IPS-18c (cell line): ENCODE measurements at regions not wholly inside any gene's neighbourhood (a gene's known extent, or its start where the extent isn't known, plus 50 kb on each side); places are given as distances from the start of the nearest gene placed in this dataset.

Experiments
- H3K4me3 ChIP-seq: 2 replicates; pipeline ENCODE4 v1.7.0; 2013; ENCODE audit warnings: low read depth, mild to moderate bottlenecking, low read length, moderate library complexity; ENCODE audit not compliant: insufficient read depth
- H3K9me3 ChIP-seq: one replicate; pipeline ENCODE4 v1.6.1; 2013; ENCODE audit warnings: mild to moderate bottlenecking, low read length, moderate library complexity; ENCODE audit not compliant: control insufficient read depth, insufficient read depth

- Histone ChIP-seq H3K4me3 (no peak overlapping the region), H3K9me3 (no peaks in the 10 kb centered on the region)
These were observed 54.2 kb upstream of the RGS7 start for GRCh38 chr1:241411056-241411775.

DNA sequence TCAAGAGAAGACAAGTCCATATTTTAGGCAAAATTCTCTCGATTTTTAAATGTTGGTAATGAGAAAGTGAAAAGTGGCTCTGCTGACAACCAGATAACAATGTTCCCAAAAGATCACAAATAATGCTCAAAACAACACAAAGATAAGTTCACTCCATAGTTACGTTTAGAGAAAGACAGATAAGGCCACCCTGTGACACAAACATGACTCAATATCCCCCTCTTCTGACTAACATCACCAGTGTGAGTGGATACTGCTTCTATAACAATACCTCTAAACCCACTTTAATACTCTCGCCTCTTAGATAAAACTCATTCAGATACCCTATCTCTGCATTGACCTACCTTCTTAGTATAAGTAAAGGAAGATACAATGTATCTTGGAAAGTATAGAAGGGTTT lies 51.2 kb upstream of the RGS7 start:
- Histone ChIP-seq H3K9me3 (no peaks in the 10 kb centered on the region), H3K4me3 (no peak overlapping the region)
